ENCODE measurements at regions not wholly inside any gene's neighbourhood (a gene's known extent, or its start where the extent isn't known, plus 50 kb on each side); places are given as distances from the start of the nearest gene placed in this dataset.

- Histone ChIP-seq H3K9ac (ENCODE audit: low read length) (no peak overlapping the region), H3K27me3 (ENCODE audit: control insufficient read depth, insufficient read depth, low read length) (no peaks in the 10 kb centered on the region), H3K4me1 (ENCODE audit: control insufficient read depth, insufficient read depth, low read length) (no peaks in the 10 kb centered on the region), H3K27ac (ENCODE audit: low read depth, low read length) (no peak overlapping the region), H3K4me3 (ENCODE audit: low read length) (no peak overlapping the region), H3K36me3 (ENCODE audit: control insufficient read depth, insufficient read depth, low read length) (no peaks in the 10 kb centered on the region)
These were observed 524.3 kb upstream of the EPHA7 start for GRCh38 chr6:93943661-93944060.

DNA sequence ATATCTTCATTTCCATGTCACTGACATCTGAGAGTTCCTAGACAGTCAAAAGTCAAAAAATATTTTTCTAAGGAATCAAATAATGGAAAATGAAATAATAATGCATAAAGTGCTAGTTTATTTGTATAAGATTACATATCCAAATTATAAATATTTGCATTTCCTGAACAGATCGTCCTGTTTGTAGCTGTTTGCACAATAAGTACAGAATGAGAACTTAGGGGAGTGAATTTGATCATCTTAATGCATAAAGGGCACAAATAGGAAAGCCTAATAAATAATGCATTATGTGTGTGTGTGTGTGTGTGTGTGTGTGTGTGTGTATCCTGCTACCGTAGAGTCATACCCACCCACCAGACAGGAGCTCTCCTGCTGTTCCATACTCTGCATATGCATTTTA, 521.0 kb upstream of the EPHA7 start:
- H3K4me1 ChIP-seq (ENCODE audit: control insufficient read depth, insufficient read depth, low read length) = no peaks in the 10 kb centered on the region
- no peak overlapping the region for H3K9ac ChIP-seq (ENCODE audit: low read length)
- H3K27me3 ChIP-seq (ENCODE audit: control insufficient read depth, insufficient read depth, low read length) = no peaks in the 10 kb centered on the region
- no peak overlapping the region for H3K27ac ChIP-seq (ENCODE audit: low read depth, low read length)
- H3K4me3 ChIP-seq (ENCODE audit: low read length) = no peak overlapping the region
- no peaks in the 10 kb centered on the region for H3K36me3 ChIP-seq (ENCODE audit: control insufficient read depth, insufficient read depth, low read length)

- Histone ChIP-seq H3K4me3 (ENCODE audit: low read length) (no peak overlapping the region), H3K27me3 (ENCODE audit: control insufficient read depth, insufficient read depth, low read length) (no peaks in the 10 kb centered on the region), H3K4me1 (ENCODE audit: control insufficient read depth, insufficient read depth, low read length) (no peaks in the 10 kb centered on the region)
These were observed 512.8 kb upstream of the EPHA7 start for GRCh38 chr6:93932175-93932574.

DNA sequence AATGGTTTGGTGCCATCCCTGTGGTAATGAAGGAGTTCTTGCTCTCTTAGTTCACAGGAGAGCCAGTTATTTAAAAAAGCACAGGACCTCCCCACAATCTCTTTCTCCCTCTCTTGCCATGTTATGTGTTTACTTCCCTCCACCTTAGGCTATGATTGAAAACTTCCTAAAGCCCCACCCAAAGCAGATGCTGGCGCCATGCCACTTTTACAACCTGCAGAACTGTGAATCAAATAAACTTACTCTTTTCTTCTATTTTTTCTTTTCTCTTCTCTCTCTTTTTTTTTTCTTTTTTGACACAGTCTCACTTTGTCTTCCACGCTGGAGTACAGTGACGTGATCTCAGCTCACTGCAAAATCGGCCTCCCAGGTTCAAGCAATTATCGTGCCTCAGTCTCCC, 508.4 kb upstream of the EPHA7 start:
- no peaks in the 10 kb centered on the region for H3K4me1 ChIP-seq (ENCODE audit: control insufficient read depth, insufficient read depth, low read length)
- no peaks in the 10 kb centered on the region for H3K36me3 ChIP-seq (ENCODE audit: control insufficient read depth, insufficient read depth, low read length)
- no peaks in the 10 kb centered on the region for H3K27me3 ChIP-seq (ENCODE audit: control insufficient read depth, insufficient read depth, low read length)
- H3K4me3 ChIP-seq (ENCODE audit: low read length) = no peak overlapping the region
- no peak overlapping the region for H3K27ac ChIP-seq (ENCODE audit: low read depth, low read length)
- no peak overlapping the region for H3K9ac ChIP-seq (ENCODE audit: low read length)

More at GRCh38 chr6:93932175-93932574, 512.8 kb upstream of the EPHA7 start:
- H3K9ac ChIP-seq (ENCODE audit: low read length) = no peak overlapping the region
- no peaks in the 10 kb centered on the region for H3K36me3 ChIP-seq (ENCODE audit: control insufficient read depth, insufficient read depth, low read length)
- H3K27ac ChIP-seq (ENCODE audit: low read depth, low read length) = no peak overlapping the region

DNA sequence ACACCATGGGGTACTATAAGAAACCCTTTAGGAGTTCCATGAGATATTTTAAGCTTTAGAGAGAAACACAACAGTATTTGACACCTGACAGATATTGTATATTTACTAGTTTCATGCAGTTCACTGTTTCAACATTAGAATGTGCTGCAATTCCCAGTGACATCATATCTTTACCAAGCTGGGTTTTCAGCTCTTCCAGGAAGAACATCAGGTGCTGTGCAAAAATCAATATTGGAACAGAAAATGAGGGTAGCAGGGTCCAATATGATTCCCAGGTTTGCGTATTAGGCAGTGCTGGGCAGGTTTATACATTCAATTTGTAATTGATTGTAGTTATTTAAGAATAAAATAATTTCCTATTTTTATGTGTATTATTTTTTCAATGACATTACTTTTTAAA, 500.0 kb upstream of the EPHA7 start:
- Histone ChIP-seq H3K36me3 (ENCODE audit: control insufficient read depth, insufficient read depth, low read length) (no peaks in the 10 kb centered on the region), H3K27me3 (ENCODE audit: control insufficient read depth, insufficient read depth, low read length) (no peaks in the 10 kb centered on the region), H3K4me3 (ENCODE audit: low read length) (no peak overlapping the region), H3K9ac (ENCODE audit: low read length) (no peak overlapping the region), H3K27ac (ENCODE audit: low read depth, low read length) (no peak overlapping the region), H3K4me1 (ENCODE audit: control insufficient read depth, insufficient read depth, low read length) (no peaks in the 10 kb centered on the region)

- Histone ChIP-seq H3K27ac (ENCODE audit: low read depth, low read length) (no peak overlapping the region), H3K4me1 (ENCODE audit: control insufficient read depth, insufficient read depth, low read length) (no peaks in the 10 kb centered on the region), H3K9ac (ENCODE audit: low read length) (no peak overlapping the region), H3K36me3 (ENCODE audit: control insufficient read depth, insufficient read depth, low read length) (no peaks in the 10 kb centered on the region), H3K27me3 (ENCODE audit: control insufficient read depth, insufficient read depth, low read length) (no peaks in the 10 kb centered on the region), H3K4me3 (ENCODE audit: low read length) (no peak overlapping the region)
These were observed 498.9 kb upstream of the EPHA7 start for GRCh38 chr6:93918258-93918657.

- H3K9ac ChIP-seq (ENCODE audit: low read length) = no peak overlapping the region
- no peaks in the 10 kb centered on the region for H3K4me1 ChIP-seq (ENCODE audit: control insufficient read depth, insufficient read depth, low read length)
- no peaks in the 10 kb centered on the region for H3K36me3 ChIP-seq (ENCODE audit: control insufficient read depth, insufficient read depth, low read length)
- no peaks in the 10 kb centered on the region for H3K27me3 ChIP-seq (ENCODE audit: control insufficient read depth, insufficient read depth, low read length)
- H3K4me3 ChIP-seq (ENCODE audit: low read length) = no peak overlapping the region
- H3K27ac ChIP-seq (ENCODE audit: low read depth, low read length) = no peak overlapping the region
These were observed 497.9 kb upstream of the EPHA7 start for GRCh38 chr6:93917216-93917615.

DNA sequence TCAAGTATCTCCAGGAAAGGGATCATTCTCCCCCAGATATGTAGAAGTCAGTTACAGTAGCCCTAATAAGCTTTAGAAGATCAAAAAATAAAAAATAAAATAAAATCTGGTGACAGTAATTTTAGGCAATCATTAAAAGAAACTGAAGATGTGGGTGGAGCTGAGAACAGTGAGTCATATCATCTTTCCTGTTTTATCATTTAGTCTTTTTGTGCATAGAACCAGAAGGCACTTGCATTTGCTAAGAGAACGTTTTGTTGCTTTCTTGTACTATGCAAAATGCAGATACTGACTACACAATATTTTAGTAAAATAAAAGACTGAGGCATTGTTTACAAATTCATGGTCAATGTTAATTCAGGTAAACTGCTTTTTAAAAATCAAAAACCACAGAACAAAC, 497.4 kb upstream of the EPHA7 start:
- H3K4me3 ChIP-seq (ENCODE audit: low read length) = no peak overlapping the region
- H3K9ac ChIP-seq (ENCODE audit: low read length) = no peak overlapping the region
- H3K27ac ChIP-seq (ENCODE audit: low read depth, low read length) = no peak overlapping the region
- no peaks in the 10 kb centered on the region for H3K27me3 ChIP-seq (ENCODE audit: control insufficient read depth, insufficient read depth, low read length)
- H3K36me3 ChIP-seq (ENCODE audit: control insufficient read depth, insufficient read depth, low read length) = no peaks in the 10 kb centered on the region
- H3K4me1 ChIP-seq (ENCODE audit: control insufficient read depth, insufficient read depth, low read length) = no peaks in the 10 kb centered on the region

DNA sequence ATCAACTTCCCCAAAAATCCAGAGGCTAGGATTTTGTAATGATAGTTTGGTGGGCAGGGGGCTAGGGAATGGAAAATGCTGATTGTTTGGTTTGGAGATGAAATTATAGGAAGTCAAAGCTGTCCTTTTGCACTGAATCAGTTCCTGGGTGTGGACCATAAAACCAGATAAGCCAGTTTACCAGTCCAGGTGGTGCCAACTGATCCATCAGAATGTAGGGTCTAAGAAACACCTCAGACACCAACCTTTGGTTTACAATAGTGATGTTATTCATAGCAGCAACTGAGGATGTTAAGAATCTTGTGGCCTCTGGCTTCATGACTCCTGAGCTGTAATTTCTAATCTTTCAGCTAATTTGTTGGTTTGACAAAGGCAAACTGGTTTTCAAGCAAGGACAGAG, 496.6 kb upstream of the EPHA7 start:
- no peak overlapping the region for H3K9ac ChIP-seq (ENCODE audit: low read length)
- no peaks in the 10 kb centered on the region for H3K4me1 ChIP-seq (ENCODE audit: control insufficient read depth, insufficient read depth, low read length)
- H3K4me3 ChIP-seq (ENCODE audit: low read length) = no peak overlapping the region
- no peaks in the 10 kb centered on the region for H3K36me3 ChIP-seq (ENCODE audit: control insufficient read depth, insufficient read depth, low read length)
- H3K27ac ChIP-seq (ENCODE audit: low read depth, low read length) = no peak overlapping the region
- no peaks in the 10 kb centered on the region for H3K27me3 ChIP-seq (ENCODE audit: control insufficient read depth, insufficient read depth, low read length)

GRCh38 chr6:93902517-93902916, 483.2 kb upstream of the EPHA7 start:
- Histone ChIP-seq H3K36me3 (ENCODE audit: control insufficient read depth, insufficient read depth, low read length) (no peaks in the 10 kb centered on the region), H3K4me3 (ENCODE audit: low read length) (no peak overlapping the region), H3K27ac (ENCODE audit: low read depth, low read length) (no peak overlapping the region), H3K4me1 (ENCODE audit: control insufficient read depth, insufficient read depth, low read length) (no peaks in the 10 kb centered on the region), H3K27me3 (ENCODE audit: control insufficient read depth, insufficient read depth, low read length) (no peaks in the 10 kb centered on the region), H3K9ac (ENCODE audit: low read length) (no peak overlapping the region)

- no peaks in the 10 kb centered on the region for H3K27me3 ChIP-seq (ENCODE audit: control insufficient read depth, insufficient read depth, low read length)
- H3K4me1 ChIP-seq (ENCODE audit: control insufficient read depth, insufficient read depth, low read length) = no peaks in the 10 kb centered on the region
- H3K36me3 ChIP-seq (ENCODE audit: control insufficient read depth, insufficient read depth, low read length) = no peaks in the 10 kb centered on the region
- no peak overlapping the region for H3K9ac ChIP-seq (ENCODE audit: low read length)
- no peak overlapping the region for H3K27ac ChIP-seq (ENCODE audit: low read depth, low read length)
- H3K4me3 ChIP-seq (ENCODE audit: low read length) = no peak overlapping the region
These were observed 480.8 kb upstream of the EPHA7 start for GRCh38 chr6:93900142-93900541.

DNA sequence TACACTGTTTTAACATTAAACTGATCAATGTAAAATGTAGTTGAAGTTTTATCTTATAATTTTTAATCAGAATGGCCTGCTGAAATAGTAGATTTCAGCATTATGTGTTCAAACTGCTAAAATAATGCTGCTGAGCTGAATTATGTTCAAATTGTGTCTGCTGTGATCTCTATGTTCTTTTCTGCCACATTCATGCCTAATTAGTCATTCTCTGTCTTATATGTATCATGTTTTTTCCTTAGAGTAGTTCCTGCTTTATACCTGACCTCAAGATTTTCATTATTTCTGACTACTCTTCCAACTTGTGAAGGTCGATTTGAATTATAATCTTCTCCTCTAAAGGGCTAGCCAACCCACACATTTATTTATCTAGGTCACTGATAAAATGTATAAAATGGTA, 476.7 kb upstream of the EPHA7 start:
- Histone ChIP-seq H3K9ac (ENCODE audit: low read length) (no peak overlapping the region), H3K4me1 (ENCODE audit: control insufficient read depth, insufficient read depth, low read length) (no peaks in the 10 kb centered on the region), H3K27ac (ENCODE audit: low read depth, low read length) (no peak overlapping the region), H3K36me3 (ENCODE audit: control insufficient read depth, insufficient read depth, low read length) (no peaks in the 10 kb centered on the region), H3K4me3 (ENCODE audit: low read length) (no peak overlapping the region), H3K27me3 (ENCODE audit: control insufficient read depth, insufficient read depth, low read length) (no peaks in the 10 kb centered on the region)

- Histone ChIP-seq H3K36me3 (ENCODE audit: control insufficient read depth, insufficient read depth, low read length) (no peaks in the 10 kb centered on the region), H3K27ac (ENCODE audit: low read depth, low read length) (no peak overlapping the region), H3K27me3 (ENCODE audit: control insufficient read depth, insufficient read depth, low read length) (no peaks in the 10 kb centered on the region)
These were observed 475.2 kb upstream of the EPHA7 start for GRCh38 chr6:93894521-93894920.

DNA sequence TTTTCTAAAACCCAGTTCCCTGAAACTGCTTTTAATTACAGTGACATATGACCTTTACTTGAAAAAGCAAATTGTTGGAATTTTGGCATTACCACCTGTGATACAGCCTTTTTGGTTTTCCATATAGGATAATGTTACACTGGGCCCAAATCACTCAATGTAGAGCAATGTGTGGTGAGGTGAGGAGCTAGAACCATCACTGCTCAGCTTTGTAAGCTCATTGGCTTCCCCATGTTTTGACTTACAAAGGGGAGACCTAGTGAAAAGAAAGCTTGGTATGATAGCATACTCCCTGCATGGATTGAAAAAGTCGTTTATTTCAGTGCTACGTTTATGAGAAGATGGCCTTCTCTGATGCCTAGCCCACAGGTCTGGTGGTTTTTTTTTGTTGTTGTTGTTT, 470.4 kb upstream of the EPHA7 start:
- H3K4me3 ChIP-seq (ENCODE audit: low read length) = no peak overlapping the region
- no peaks in the 10 kb centered on the region for H3K4me1 ChIP-seq (ENCODE audit: control insufficient read depth, insufficient read depth, low read length)
- H3K36me3 ChIP-seq (ENCODE audit: control insufficient read depth, insufficient read depth, low read length) = no peaks in the 10 kb centered on the region
- no peak overlapping the region for H3K9ac ChIP-seq (ENCODE audit: low read length)
- H3K27ac ChIP-seq (ENCODE audit: low read depth, low read length) = no peak overlapping the region
- H3K27me3 ChIP-seq (ENCODE audit: control insufficient read depth, insufficient read depth, low read length) = no peaks in the 10 kb centered on the region

More at GRCh38 chr6:93894521-93894920, 475.2 kb upstream of the EPHA7 start:
- H3K4me3 ChIP-seq (ENCODE audit: low read length) = no peak overlapping the region
- no peaks in the 10 kb centered on the region for H3K4me1 ChIP-seq (ENCODE audit: control insufficient read depth, insufficient read depth, low read length)
- no peak overlapping the region for H3K9ac ChIP-seq (ENCODE audit: low read length)
